ENCODE measurements at regions not wholly inside any gene's neighbourhood (a gene's known extent, or its start where the extent isn't known, plus 50 kb on each side); places are given as distances from the start of the nearest gene placed in this dataset.

DNA sequence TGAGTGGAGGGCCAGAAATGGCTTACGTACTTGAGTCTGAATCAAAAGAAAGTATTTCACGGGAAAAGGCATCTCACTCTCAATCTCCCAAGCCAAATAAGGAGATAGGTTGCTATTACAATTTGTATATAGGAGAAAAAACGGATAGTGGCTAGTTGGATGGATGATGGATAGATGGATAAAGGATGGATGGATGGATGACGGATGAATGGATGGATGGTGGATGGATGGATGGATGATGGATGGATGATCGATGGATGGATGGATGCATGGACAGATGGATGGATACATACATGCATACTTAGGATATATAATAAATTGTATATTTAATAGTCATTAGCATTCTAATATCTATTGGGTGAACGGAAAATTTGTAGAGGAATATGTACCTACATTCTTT is 82.2 kb upstream of the NRP1 start:
- FAIRE-seq (no peak), DNase-seq (ENCODE audit: low read depth in 1 of 2, low spot score in 2 of 2) (no peak)
- Histone ChIP-seq H3K23ac (ENCODE audit: insufficient read length) (no peak overlapping the region), H2BK20ac (ENCODE audit: low read length) (no peak overlapping the region), H3K23me2 (ENCODE audit: low read depth, low read length) (peaks cover 2% of the 10 kb centered on the region; the same call in 1 of the 2 replicates), H3K36me3 (ENCODE audit: control insufficient read depth in 2 of 4, insufficient read depth in 4 of 4, low read length in 3 of 4) (no peaks in the 10 kb centered on the region), H2AK5ac (ENCODE audit: low read depth, low read length) (no peak overlapping the region), H3K4me2 (ENCODE audit: insufficient read depth in 1 of 2, low read depth in 2 of 2, low read length in 2 of 2) (no peak overlapping the region), H2BK5ac (ENCODE audit: low read depth, low read length) (no peak overlapping the region), H3K4me3 (ENCODE audit: extremely low read depth in 1 of 4, insufficient read depth in 2 of 4, low read depth in 3 of 4, low read length in 4 of 4) (no peak overlapping the region), H3K56ac (replicated peaks; ENCODE audit: insufficient read length, low read depth, low read length) (no peak overlapping the region), H3K79me2 (ENCODE audit: control insufficient read depth in 1 of 2, insufficient read depth in 2 of 2, low read length in 2 of 2) (no peaks in the 10 kb centered on the region), H3K4ac (replicated peaks; ENCODE audit: insufficient read length, low read depth, low read length) (no peak overlapping the region), H3K9me3 (ENCODE audit: insufficient read depth in 2 of 2, low read depth in 1 of 2, low read length in 1 of 2) (no peaks in the 10 kb centered on the region), H3K4me1 (replicated peaks in 1 of 4; ENCODE audit: control insufficient read depth in 3 of 4, insufficient read depth in 4 of 4, low read length in 3 of 4) (no peaks in the 10 kb centered on the region), H3K9ac (replicated peaks in 1 of 4; ENCODE audit: extremely low read depth in 1 of 4, low read depth in 3 of 4, low read length in 3 of 4) (no peak overlapping the region), H2BK15ac (ENCODE audit: low read length) (no peak overlapping the region), H2BK120ac (replicated peaks; ENCODE audit: low read depth, low read length) (no peak overlapping the region), H2BK12ac (ENCODE audit: low read depth, low read length) (no peak overlapping the region), H4K20me1 (replicated peaks in 1 of 2; ENCODE audit: control insufficient read depth in 1 of 2, insufficient read depth in 2 of 2, low read length in 2 of 2) (no peaks in the 10 kb centered on the region), H4K8ac (ENCODE audit: extremely low read depth, insufficient read depth, low read length) (no peak overlapping the region), H2AFZ (ENCODE audit: low read length) (no peak overlapping the region), H4K91ac (replicated peaks; ENCODE audit: insufficient read length, low read length) (no peak overlapping the region), H4K5ac (ENCODE audit: insufficient read length, low read depth, low read length) (no peak overlapping the region), H3K27ac (ENCODE audit: low read depth, low read length) (no peak overlapping the region), H3K14ac (ENCODE audit: insufficient read length) (no peak overlapping the region), H3K18ac (ENCODE audit: extremely low read depth, low read length) (no peak overlapping the region), H3K79me1 (ENCODE audit: low read depth, low read length) (no peaks in the 10 kb centered on the region), H3K27me3 (replicated peaks in 1 of 4; ENCODE audit: control insufficient read depth in 3 of 4, extremely low read depth in 1 of 4, insufficient read depth in 3 of 4, low read length in 3 of 4) (no peaks in the 10 kb centered on the region)
- ChIA-PET POLR2A (ENCODE audit: partially characterized antibody) (no interaction called here), CTCF (ENCODE audit: partially characterized antibody) (interaction anchor here (0.6 kb wide), 1 partner anchor 1307 kb away, joined by 3 read pairs; no protein-coding TSS in a partner anchor)
- 88 to 100% methylated on average over 2 to 6 of the region's 6 CpGs for WGBS, 2 experiments (ENCODE audit: extremely low coverage in 1 of 2, insufficient coverage in 1 of 2, insufficient read length in 1 of 2, insufficient replicate concordance in 2 of 2, low coverage in 1 of 2, low lambda C conversion rate in 2 of 2, missing lambda C conversion rate in 1 of 2)
- no peak for TF ChIP-seq ASH2L (IDR thresholded peaks at IDR 0.05; ENCODE audit: low read length)
- TF ChIP-seq ZNF274 (IDR thresholded peaks at IDR 0.05; ENCODE audit: borderline replicate concordance, extremely low read depth, low read length) = no peak
- TF ChIP-seq KDM5A (IDR thresholded peaks at IDR 0.05; ENCODE audit: low read length) = no peak
- no peak for TF ChIP-seq YY1 (IDR thresholded peaks at IDR 0.05; ENCODE audit: low read depth, low read length)
- TF ChIP-seq, protein P1, sequence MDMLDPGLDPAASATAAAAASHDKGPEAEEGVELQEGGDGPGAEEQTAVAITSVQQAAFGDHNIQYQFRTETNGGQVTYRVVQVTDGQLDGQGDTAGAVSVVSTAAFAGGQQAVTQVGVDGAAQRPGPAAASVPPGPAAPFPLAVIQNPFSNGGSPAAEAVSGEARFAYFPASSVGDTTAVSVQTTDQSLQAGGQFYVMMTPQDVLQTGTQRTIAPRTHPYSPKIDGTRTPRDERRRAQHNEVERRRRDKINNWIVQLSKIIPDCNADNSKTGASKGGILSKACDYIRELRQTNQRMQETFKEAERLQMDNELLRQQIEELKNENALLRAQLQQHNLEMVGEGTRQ (IDR thresholded peaks at IDR 0.05; ENCODE audit: low read length) = no peak
- no peak for TF ChIP-seq NANOG (IDR thresholded peaks at IDR 0.05; ENCODE audit: insufficient read depth, low read depth, low read length, poor library complexity, severe bottlenecking)
- no peak for TF ChIP-seq RAD21 (IDR thresholded peaks at IDR 0.05 in 1 of 2, conservative IDR thresholded peaks at IDR 0.05 in 1 of 2; ENCODE audit: low read depth in 2 of 2, low read length in 2 of 2)
- no peak for TF ChIP-seq CEBPB (IDR thresholded peaks at IDR 0.05; ENCODE audit: low read depth, low read length)
- no peak for TF ChIP-seq POLR2AphosphoS5 (IDR thresholded peaks at IDR 0.05; ENCODE audit: low read depth, low read length)
- TF ChIP-seq MAFK (IDR thresholded peaks at IDR 0.05; ENCODE audit: low read depth, low read length) = no peak

All from H1 (cell line).